ENCODE measurements at regions not wholly inside any gene's neighbourhood (a gene's known extent, or its start where the extent isn't known, plus 50 kb on each side); places are given as distances from the start of the nearest gene placed in this dataset.

- Histone ChIP-seq H3K4me2 (ENCODE audit: insufficient read depth, low read length) (no peak overlapping the region), H3K27me3 (ENCODE audit: control insufficient read depth in 2 of 2, insufficient read depth in 2 of 2, low read length in 2 of 2) (no peaks in the 10 kb centered on the region), H3K4me1 (ENCODE audit: control insufficient read depth, extremely low read depth, insufficient read depth, low read length) (no peaks in the 10 kb centered on the region), H4K20me1 (replicated peaks; ENCODE audit: control insufficient read depth, extremely low read depth, insufficient read depth, low read length) (no peaks in the 10 kb centered on the region), H3K9me3 (replicated peaks; ENCODE audit: control insufficient read depth, insufficient read depth, low read length) (peaks cover 2% of the 10 kb centered on the region), H3K9me1 (replicated peaks; ENCODE audit: control insufficient read depth, extremely low read depth, insufficient read depth, low read length) (no peaks in the 10 kb centered on the region), H2AFZ (ENCODE audit: low read depth, low read length) (no peak overlapping the region), H3K4me3 (replicated peaks in 1 of 3; ENCODE audit: insufficient read depth in 1 of 3, low read depth in 1 of 3, low read length in 3 of 3) (no peak overlapping the region), H3K27ac (ENCODE audit: insufficient read depth, low read depth, low read length) (no peak overlapping the region), H3K36me3 (ENCODE audit: control insufficient read depth in 2 of 2, extremely low read depth in 1 of 2, insufficient read depth in 2 of 2, low read length in 2 of 2) (no peaks in the 10 kb centered on the region), H3K9ac (replicated peaks; ENCODE audit: extremely low read depth, insufficient read depth, low read length) (no peak overlapping the region), H3K79me2 (ENCODE audit: control insufficient read depth, insufficient read depth, low read length) (no peaks in the 10 kb centered on the region)
- BruUV-seq (replicated peaks) = no TSS peak
- intact Hi-C loops (cut with micrococcal nuclease) = no loop called here
- ChIA-PET POLR2A (no interaction called here), CTCF (no interaction called here)
- FAIRE-seq = no peak
- dilution Hi-C loops (cut with MboI; ENCODE audit: extremely low pct_ligation_motif_present, low sequenced_read_pairs) = no loop called here
- TF ChIP-seq CTCF (IDR thresholded peaks at IDR 0.05; ENCODE audit: extremely low read depth in 1 of 2, insufficient read depth in 1 of 2, low read depth in 1 of 2, low read length in 2 of 2) = no peak
- no peak for TF ChIP-seq EZH2 (IDR thresholded peaks at IDR 0.05; ENCODE audit: borderline replicate concordance, low read depth, low read length, severe bottlenecking)
- TF ChIP-seq POLR2A (IDR thresholded peaks at IDR 0.05; ENCODE audit: low read depth, low read length) = no peak
- TF ChIP-seq MAX (IDR thresholded peaks at IDR 0.05; ENCODE audit: insufficient read depth, insufficient read length) = no peak
- TF ChIP-seq MYC (IDR thresholded peaks at IDR 0.05; ENCODE audit: low read depth, low read length) = no peak
- no peak for TF ChIP-seq FOS (IDR thresholded peaks at IDR 0.05; ENCODE audit: borderline replicate concordance, insufficient read depth, low read length)
- no peak for TF ChIP-seq POLR2AphosphoS5 (IDR thresholded peaks at IDR 0.05; ENCODE audit: insufficient read depth, low read depth, low read length)
- TF ChIP-seq JUN (IDR thresholded peaks at IDR 0.05; ENCODE audit: borderline replicate concordance, insufficient read depth, insufficient read length, low read depth) = no peak
- no peak for TF ChIP-seq GATA2 (IDR thresholded peaks at IDR 0.05; ENCODE audit: insufficient read depth, insufficient read length, low read depth, low read length)
- no peak for DNase-seq (ENCODE audit: low read depth, low spot score)
Measured at GRCh38 chr14:106564058-106564643, 1037.8 kb downstream of the TMEM121 start.

Measured in endothelial cell of umbilical vein (primary cell).